ENCODE measurements at regions not wholly inside any gene's neighbourhood (a gene's known extent, or its start where the extent isn't known, plus 50 kb on each side); places are given as distances from the start of the nearest gene placed in this dataset.

DNA sequence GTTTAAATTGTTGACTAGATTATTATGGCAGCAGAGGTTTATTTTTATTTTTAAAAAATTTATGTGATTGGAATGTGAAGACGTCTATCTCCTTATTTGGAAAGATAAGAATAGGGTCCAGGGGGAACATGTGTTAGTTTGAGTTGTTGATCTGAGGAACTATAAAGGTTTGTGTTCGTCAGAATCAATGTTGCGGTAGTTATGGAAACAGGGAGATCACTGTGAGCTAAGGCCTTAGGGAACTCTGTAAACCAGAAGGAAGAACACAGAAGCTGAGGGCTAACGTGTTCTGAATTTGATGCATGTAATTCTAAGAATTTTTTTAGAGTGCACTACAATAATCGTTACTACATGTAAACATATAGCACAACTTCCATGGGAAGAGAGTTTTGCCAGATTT lies 168.5 kb upstream of the ZSWIM2 start:
- ATAC-seq (no peak), DNase-seq (ENCODE audit: low spot score) (no peak)
- Mint-ChIP-seq H3K36me3 (no peaks in the 10 kb centered on the region), H3K27ac (no peak overlapping the region), H3K9me3 (no peaks in the 10 kb centered on the region), H3K4me1 (no peaks in the 10 kb centered on the region), H3K27me3 (ENCODE audit: low read depth) (no peaks in the 10 kb centered on the region), H3K4me3 (no peak overlapping the region)
- TF ChIP-seq MYBL2 (CRISPR knock-in tag; IDR thresholded peaks at IDR 0.05) (no peak), IRF2 (CRISPR knock-in tag; IDR thresholded peaks at IDR 0.05; ENCODE audit: borderline replicate concordance, low read depth) (no peak), CDX4 (CRISPR knock-in tag; IDR thresholded peaks at IDR 0.05; ENCODE audit: borderline replicate concordance) (no peak), ESRRA (CRISPR knock-in tag; IDR thresholded peaks at IDR 0.05; ENCODE audit: borderline replicate concordance) (no peak), JUN (CRISPR knock-in tag; IDR thresholded peaks at IDR 0.05) (no peak)
- ChIA-PET POLR2A (no interaction called here), CTCF (no interaction called here)

DNA sequence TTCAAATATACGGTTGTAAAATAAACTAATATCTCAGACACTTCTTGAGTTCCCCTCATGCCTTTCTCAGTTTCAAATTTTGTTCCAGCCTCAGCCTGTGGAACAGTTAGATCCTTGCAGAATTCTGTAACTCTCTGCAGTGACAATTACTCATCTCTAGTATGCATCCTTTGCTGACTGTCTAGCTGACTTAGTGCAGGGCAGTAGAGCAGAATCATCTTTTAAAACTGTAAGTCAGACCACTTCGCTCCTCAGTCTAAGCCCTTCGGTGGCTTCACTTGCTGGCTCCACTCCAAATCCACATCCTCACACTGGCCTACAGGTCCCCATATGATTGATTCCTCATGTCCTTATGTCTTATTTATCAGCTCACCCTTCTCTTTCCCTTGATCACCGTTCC lies 164.1 kb upstream of the ZSWIM2 start:
- Mint-ChIP-seq H3K4me1 (no peaks in the 10 kb centered on the region), H3K27ac (no peak overlapping the region), H3K4me3 (no peak overlapping the region), H3K9me3 (no peaks in the 10 kb centered on the region), H3K27me3 (ENCODE audit: low read depth) (no peaks in the 10 kb centered on the region), H3K36me3 (no peaks in the 10 kb centered on the region)
- DNase-seq (ENCODE audit: low spot score) (no peak), ATAC-seq (no peak)
- CTCF ChIA-PET = no interaction called here
- no peak for TF ChIP-seq TCF7 (CRISPR knock-in tag; IDR thresholded peaks at IDR 0.05; ENCODE audit: low read depth)
- POLR2A ChIA-PET = no interaction called here

- no peaks in the 10 kb centered on the region for H3K4me1 Mint-ChIP-seq
- TF ChIP-seq GTF2I (CRISPR knock-in tag; conservative IDR thresholded peaks at IDR 0.05) = no peak
- no peak for TF ChIP-seq RORB (CRISPR knock-in tag; IDR thresholded peaks at IDR 0.05)
- TF ChIP-seq MXD4 (CRISPR knock-in tag; IDR thresholded peaks at IDR 0.05; ENCODE audit: borderline replicate concordance) = no peak
- no peaks in the 10 kb centered on the region for H3K27me3 Mint-ChIP-seq (ENCODE audit: low read depth)
- no peak for DNase-seq (ENCODE audit: low spot score)
- H3K9me3 Mint-ChIP-seq = no peaks in the 10 kb centered on the region
- no peak overlapping the region for H3K4me3 Mint-ChIP-seq
- H3K27ac Mint-ChIP-seq = no peak overlapping the region
- CTCF ChIA-PET = no interaction called here
- H3K36me3 Mint-ChIP-seq = no peaks in the 10 kb centered on the region
- ATAC-seq = no peak
- POLR2A ChIA-PET = no interaction called here
These were observed 162.3 kb upstream of the ZSWIM2 start for GRCh38 chr2:187011206-187011832.

- Mint-ChIP-seq H3K4me1 (no peaks in the 10 kb centered on the region), H3K9me3 (no peaks in the 10 kb centered on the region), H3K27me3 (ENCODE audit: low read depth) (no peaks in the 10 kb centered on the region), H3K27ac (no peak overlapping the region), H3K36me3 (no peaks in the 10 kb centered on the region), H3K4me3 (no peak overlapping the region)
- DNase-seq (ENCODE audit: low spot score) = no peak
- POLR2A ChIA-PET = no interaction called here
- ATAC-seq = no peak
- CTCF ChIA-PET = no interaction called here
- TF ChIP-seq AFF4 (CRISPR knock-in tag; IDR thresholded peaks at IDR 0.05; ENCODE audit: borderline replicate concordance) (no peak), NR3C1 (CRISPR knock-in tag; conservative IDR thresholded peaks at IDR 0.05; ENCODE audit: low read depth) (no peak), ZNF512 (CRISPR knock-in tag; IDR thresholded peaks at IDR 0.05; ENCODE audit: borderline replicate concordance) (no peak), ETV6 (CRISPR knock-in tag; IDR thresholded peaks at IDR 0.05) (no peak), CTCF (IDR thresholded peaks at IDR 0.05) (no peak)
- TF ChIP-seq, protein P1, sequence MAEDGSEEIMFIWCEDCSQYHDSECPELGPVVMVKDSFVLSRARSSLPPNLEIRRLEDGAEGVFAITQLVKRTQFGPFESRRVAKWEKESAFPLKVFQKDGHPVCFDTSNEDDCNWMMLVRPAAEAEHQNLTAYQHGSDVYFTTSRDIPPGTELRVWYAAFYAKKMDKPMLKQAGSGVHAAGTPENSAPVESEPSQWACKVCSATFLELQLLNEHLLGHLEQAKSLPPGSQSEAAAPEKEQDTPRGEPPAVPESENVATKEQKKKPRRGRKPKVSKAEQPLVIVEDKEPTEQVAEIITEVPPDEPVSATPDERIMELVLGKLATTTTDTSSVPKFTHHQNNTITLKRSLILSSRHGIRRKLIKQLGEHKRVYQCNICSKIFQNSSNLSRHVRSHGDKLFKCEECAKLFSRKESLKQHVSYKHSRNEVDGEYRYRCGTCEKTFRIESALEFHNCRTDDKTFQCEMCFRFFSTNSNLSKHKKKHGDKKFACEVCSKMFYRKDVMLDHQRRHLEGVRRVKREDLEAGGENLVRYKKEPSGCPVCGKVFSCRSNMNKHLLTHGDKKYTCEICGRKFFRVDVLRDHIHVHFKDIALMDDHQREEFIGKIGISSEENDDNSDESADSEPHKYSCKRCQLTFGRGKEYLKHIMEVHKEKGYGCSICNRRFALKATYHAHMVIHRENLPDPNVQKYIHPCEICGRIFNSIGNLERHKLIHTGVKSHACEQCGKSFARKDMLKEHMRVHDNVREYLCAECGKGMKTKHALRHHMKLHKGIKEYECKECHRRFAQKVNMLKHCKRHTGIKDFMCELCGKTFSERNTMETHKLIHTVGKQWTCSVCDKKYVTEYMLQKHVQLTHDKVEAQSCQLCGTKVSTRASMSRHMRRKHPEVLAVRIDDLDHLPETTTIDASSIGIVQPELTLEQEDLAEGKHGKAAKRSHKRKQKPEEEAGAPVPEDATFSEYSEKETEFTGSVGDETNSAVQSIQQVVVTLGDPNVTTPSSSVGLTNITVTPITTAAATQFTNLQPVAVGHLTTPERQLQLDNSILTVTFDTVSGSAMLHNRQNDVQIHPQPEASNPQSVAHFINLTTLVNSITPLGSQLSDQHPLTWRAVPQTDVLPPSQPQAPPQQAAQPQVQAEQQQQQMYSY (CRISPR knock-in tag; IDR thresholded peaks at IDR 0.05) = no peak
- TF ChIP-seq, protein P2, sequence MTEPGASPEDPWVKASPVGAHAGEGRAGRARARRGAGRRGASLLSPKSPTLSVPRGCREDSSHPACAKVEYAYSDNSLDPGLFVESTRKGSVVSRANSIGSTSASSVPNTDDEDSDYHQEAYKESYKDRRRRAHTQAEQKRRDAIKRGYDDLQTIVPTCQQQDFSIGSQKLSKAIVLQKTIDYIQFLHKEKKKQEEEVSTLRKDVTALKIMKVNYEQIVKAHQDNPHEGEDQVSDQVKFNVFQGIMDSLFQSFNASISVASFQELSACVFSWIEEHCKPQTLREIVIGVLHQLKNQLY (CRISPR knock-in tag; IDR thresholded peaks at IDR 0.05) = no peak
These were observed 160.7 kb upstream of the ZSWIM2 start for GRCh38 chr2:187009483-187010239.
